ENCODE measurements at regions not wholly inside any gene's neighbourhood (a gene's known extent, or its start where the extent isn't known, plus 50 kb on each side); places are given as distances from the start of the nearest gene placed in this dataset.

GRCh38 chr6:168177103-168177891 is 98.3 kb upstream of the FRMD1 start:
- intact Hi-C loops (cut with micrococcal nuclease), result no loop called here
- no peak for DNase-seq (ENCODE audit: low read depth, low spot score)
- no peak overlapping the region for H3K27ac ChIP-seq (ENCODE audit: low read depth, low read length)
- no peak for TF ChIP-seq ZBTB33 (IDR thresholded peaks at IDR 0.05; ENCODE audit: extremely low read depth, insufficient replicate concordance, low read length)
- no peaks in the 10 kb centered on the region for H3K36me3 ChIP-seq (ENCODE audit: control insufficient read depth in 1 of 2, insufficient read depth in 2 of 2, low read length in 2 of 2)
- no peaks in the 10 kb centered on the region for H3K79me2 ChIP-seq (ENCODE audit: insufficient read depth, low read length)
- BruUV-seq (replicated peaks), result no TSS peak
- no peaks in the 10 kb centered on the region for H3K9me2 ChIP-seq (ENCODE audit: insufficient read depth)
- ChIA-PET POLR2A (no interaction called here), CTCF (no interaction called here), RAD21 (ENCODE audit: low non-redundant PET in 1 of 2, low total read pairs in 2 of 2, uncharacterized antibody in 2 of 2, unreplicated experiment in 2 of 2) (no interaction called here)
- ATAC-seq, result no peak
- no peak overlapping the region for H2AFZ ChIP-seq (ENCODE audit: low read depth, low read length, poor library complexity, severe bottlenecking)
- H3K27me3 ChIP-seq (ENCODE audit: insufficient read depth, low read length), result peaks cover 9% of the 10 kb centered on the region; the same call in 1 of the 2 replicates
- H3K4me1 ChIP-seq (ENCODE audit: control insufficient read depth in 1 of 2, insufficient read depth in 2 of 2, low read length in 2 of 2), result no peaks in the 10 kb centered on the region
- H3K9me3 ChIP-seq (ENCODE audit: control insufficient read depth in 1 of 2, insufficient read depth in 1 of 2, low read depth in 1 of 2, low read length in 2 of 2), result no peaks in the 10 kb centered on the region
- no peak overlapping the region for H3K4me2 ChIP-seq (ENCODE audit: low read length)
- no peak overlapping the region for H3K4me3 ChIP-seq (replicated peaks in 1 of 2; ENCODE audit: low read depth in 1 of 2, low read length in 2 of 2)
- no peak overlapping the region for H3K9ac ChIP-seq (ENCODE audit: low read length)
- H4K20me1 ChIP-seq (ENCODE audit: insufficient read depth), result no peaks in the 10 kb centered on the region

- no peak overlapping the region for H3K9ac ChIP-seq (ENCODE audit: low read length)
- TF ChIP-seq REST (IDR thresholded peaks at IDR 0.05; ENCODE audit: low read depth) (no peak), ZFX (IDR thresholded peaks at IDR 0.05) (no peak), ZNF274 (IDR thresholded peaks at IDR 0.05; ENCODE audit: low read depth, low read length) (no peak), ZBTB33 (IDR thresholded peaks at IDR 0.05; ENCODE audit: extremely low read depth, insufficient replicate concordance, low read length) (no peak), POLR2A (IDR thresholded peaks at IDR 0.05; ENCODE audit: borderline replicate concordance, extremely low read depth, insufficient read depth, insufficient read length) (no peak), JUND (IDR thresholded peaks at IDR 0.05) (no peak), SIN3A (IDR thresholded peaks at IDR 0.05; ENCODE audit: low read depth) (no peak), EZH2 (IDR thresholded peaks at IDR 0.05) (no peak)
These were observed 92.8 kb upstream of the FRMD1 start for GRCh38 chr6:168171673-168172353.

More at GRCh38 chr6:168171673-168172353, 92.8 kb upstream of the FRMD1 start:
- Histone ChIP-seq H4K20me1 (ENCODE audit: insufficient read depth) (no peaks in the 10 kb centered on the region), H3K36me3 (ENCODE audit: control insufficient read depth in 1 of 2, insufficient read depth in 2 of 2, low read length in 2 of 2) (no peaks in the 10 kb centered on the region), H3K9me3 (ENCODE audit: control insufficient read depth in 1 of 2, insufficient read depth in 1 of 2, low read depth in 1 of 2, low read length in 2 of 2) (no peaks in the 10 kb centered on the region), H3K4me2 (ENCODE audit: low read length) (no peak overlapping the region), H3K27ac (ENCODE audit: low read depth, low read length) (no peak overlapping the region), H3K9me2 (ENCODE audit: insufficient read depth) (no peaks in the 10 kb centered on the region), H3K4me3 (replicated peaks in 1 of 2; ENCODE audit: low read depth in 1 of 2, low read length in 2 of 2) (no peak overlapping the region), H3K4me1 (ENCODE audit: control insufficient read depth in 1 of 2, insufficient read depth in 2 of 2, low read length in 2 of 2) (no peaks in the 10 kb centered on the region), H3K79me2 (ENCODE audit: insufficient read depth, low read length) (no peaks in the 10 kb centered on the region), H3K27me3 (ENCODE audit: insufficient read depth, low read length) (peaks cover 9% of the 10 kb centered on the region; the same call in 1 of the 2 replicates), H2AFZ (ENCODE audit: low read depth, low read length, poor library complexity, severe bottlenecking) (no peak overlapping the region)
- no peak for DNase-seq (ENCODE audit: low read depth, low spot score)
- CTCF ChIA-PET, result no interaction called here
- POLR2A ChIA-PET, result no interaction called here
- ATAC-seq, result no peak
- intact Hi-C loops (cut with micrococcal nuclease), result no loop called here
- no TSS peak for BruUV-seq (replicated peaks)
- RAD21 ChIA-PET (ENCODE audit: low non-redundant PET in 1 of 2, low total read pairs in 2 of 2, uncharacterized antibody in 2 of 2, unreplicated experiment in 2 of 2), result no interaction called here
